Common myeloid progenitor, CD34-positive (primary cell): ENCODE measurements at regions not wholly inside any gene's neighbourhood (a gene's known extent, or its start where the extent isn't known, plus 50 kb on each side); places are given as distances from the start of the nearest gene placed in this dataset.

Source experiments
- CTCF ChIA-PET: fragments of 350-600 bp; sonication (Branson Sonifier 250); formaldehyde crosslinking; loops from one replicate; lab custom pipeline; 2021; ENCODE audit warnings: antibody characterized with exemption; lab: Charles Lee
- POLR2A ChIA-PET: fragments of 350-600 bp; sonication (Branson Sonifier 250); formaldehyde crosslinking; loops from one replicate; lab custom pipeline; 2021; ENCODE audit warnings: antibody characterized with exemption; lab: Charles Lee
- DNase-seq, 3 donors: peaks; one replicate each; pipeline versions ENCODE4 v3.0.0 to v3.0.0-alpha.2; 2013
- H3K27ac ChIP-seq, 2 experiments: 1 replicate in 1 of 2; 2 replicates in 1 of 2; pipeline ENCODE4 v1.7.0; 2013; ENCODE audit warnings: inconsistent platforms in 2 of 2, low read length in 2 of 2, mild to moderate bottlenecking in 2 of 2, low read depth in 1 of 2, moderate library complexity in 1 of 2; ENCODE audit not compliant: severe bottlenecking in 2 of 2, insufficient read depth in 1 of 2, poor library complexity in 1 of 2
- H3K27me3 ChIP-seq, 5 experiments: replicated peaks in 2 of 5; 1 replicate in 3 of 5; 2 replicates in 2 of 5; pipeline versions ENCODE4 v1.6.1 to v1.7.0; 2013; ENCODE audit warnings: low read length in 4 of 5, mild to moderate bottlenecking in 2 of 5, moderate library complexity in 2 of 5, inconsistent platforms in 1 of 5; ENCODE audit not compliant: insufficient read depth in 5 of 5, control insufficient read depth in 4 of 5
- H3K36me3 ChIP-seq, 4 experiments: 1 replicate in 2 of 4; 2 replicates in 2 of 4; pipeline versions ENCODE4 v1.6.1 to v1.7.0; 2013; ENCODE audit warnings: low read length in 3 of 4, control low read depth in 1 of 4, mild to moderate bottlenecking in 1 of 4; ENCODE audit not compliant: control insufficient read depth in 4 of 4, insufficient read depth in 4 of 4
- H3K4me1 ChIP-seq, 4 experiments: 1 replicate in 3 of 4; 2 replicates in 1 of 4; pipeline versions ENCODE4 v1.6.1 to v1.7.1; 2013; ENCODE audit warnings: low read length in 3 of 4, mild to moderate bottlenecking in 3 of 4, control low read depth in 1 of 4, inconsistent platforms in 1 of 4, moderate library complexity in 1 of 4; ENCODE audit not compliant: control insufficient read depth in 4 of 4, insufficient read depth in 4 of 4; ENCODE audit errors: control extremely low read depth in 1 of 4
- H3K4me3 ChIP-seq, 7 experiments: 1 replicate in 4 of 7; 2 replicates in 3 of 7; pipeline versions ENCODE4 v1.5.1 to v1.7.0; 2013; ENCODE audit warnings: mild to moderate bottlenecking in 7 of 7, low read length in 6 of 7, moderate library complexity in 6 of 7, inconsistent platforms in 2 of 7, low read depth in 2 of 7, control low read depth in 1 of 7; ENCODE audit not compliant: insufficient read depth in 4 of 7, control insufficient read depth in 1 of 7; ENCODE audit errors: extremely low read depth in 1 of 7
- H3K9me3 ChIP-seq, 5 experiments: 1 replicate in 4 of 5; 2 replicates in 1 of 5; pipeline versions ENCODE4 v1.6.1 to v1.7.1; 2013; ENCODE audit warnings: low read length in 4 of 5, mild to moderate bottlenecking in 2 of 5, inconsistent platforms in 1 of 5, low read depth in 1 of 5, moderate library complexity in 1 of 5; ENCODE audit not compliant: control insufficient read depth in 4 of 5, insufficient read depth in 2 of 5; ENCODE audit errors: control extremely low read depth in 1 of 5
- WGBS: methylation state at CpG from one replicate; pipeline ENCODE4 v1.1.5; 2013; ENCODE audit not compliant: insufficient coverage; 5-methylcytosine and 5-hydroxymethylcytosine counted together

- DNase-seq: no peak
- Histone ChIP-seq H3K4me3 (no peak overlapping the region), H3K27ac (no peak overlapping the region), H3K4me1 (peaks cover 7 to 12% (median 10%) of the 10 kb centered on the region in 4 experiments), H3K9me3 (no peaks in the 10 kb centered on the region), H3K27me3 (peaks cover 0 to 1% (median 0%) of the 10 kb centered on the region in 5 experiments), H3K36me3 (no peaks in the 10 kb centered on the region)
- ChIA-PET CTCF (interaction anchor here (0.8 to 7.1 kb wide), 4 partner anchors 9 to 247 kb away, joined by 3 to 52 read pairs (median 4); no protein-coding TSS in a partner anchor), POLR2A (no interaction called here)
- 97% methylated on average over 5 of the region's 5 CpGs for WGBS
Measured at GRCh38 chr1:19591482-19592091, 52.5 kb upstream of the NBL1 start.

GRCh38 chr1:19585507-19585906 lies 58.6 kb upstream of the NBL1 start:
- no peak overlapping the region for H3K27ac ChIP-seq
- no peaks in the 10 kb centered on the region for H3K36me3 ChIP-seq
- no peak for DNase-seq
- 100% methylated on average over 1 of the region's 1 CpG for WGBS
- ChIA-PET CTCF (interaction anchor here (1.0 to 7.1 kb wide), 5 partner anchors 8 to 211 kb away, joined by 3 to 61 read pairs (median 9); partner anchors contain the start of gene CAPZB), POLR2A (no interaction called here)
- H3K4me1 ChIP-seq: no peaks in the 10 kb centered on the region
- no peak overlapping the region for H3K4me3 ChIP-seq
- peaks cover 0 to 1% (median 0%) of the 10 kb centered on the region in 5 experiments for H3K27me3 ChIP-seq
- no peaks in the 10 kb centered on the region for H3K9me3 ChIP-seq

- peak; percentile 55 to 69 (median 66) for DNase-seq
- WGBS: 24% methylated on average over 4 of the region's 4 CpGs
- Histone ChIP-seq H3K9me3 (no peaks in the 10 kb centered on the region), H3K36me3 (no peaks in the 10 kb centered on the region), H3K4me1 (no peaks in the 10 kb centered on the region), H3K4me3 (no peak overlapping the region), H3K27ac (no peak overlapping the region), H3K27me3 (no peaks in the 10 kb centered on the region)
- ChIA-PET POLR2A (interaction anchor here (0.9 to 1.4 kb wide), 2 partner anchors 14 to 69 kb away, joined by 3 read pairs; a partner anchor contains a TSS), CTCF (interaction anchor here (0.8 to 7.1 kb wide), 34 partner anchors 9 to 239 kb away, joined by 3 to 61 read pairs (median 4); partner anchors contain the start of gene CAPZB)
Measured at GRCh38 chr1:19582318-19582717, 61.8 kb upstream of the NBL1 start.

- CTCF ChIA-PET: interaction anchor here (0.7 to 7.1 kb wide), 31 partner anchors 8 to 238 kb away, joined by 3 to 61 read pairs (median 4); partner anchors contain the start of gene CAPZB
- Histone ChIP-seq H3K27me3 (no peaks in the 10 kb centered on the region), H3K9me3 (no peaks in the 10 kb centered on the region), H3K36me3 (no peaks in the 10 kb centered on the region), H3K4me1 (no peaks in the 10 kb centered on the region), H3K4me3 (no peak overlapping the region), H3K27ac (no peak overlapping the region)
- 100% methylated on average over 4 of the region's 7 CpGs for WGBS
- POLR2A ChIA-PET: no interaction called here
- DNase-seq: no peak
Measured at GRCh38 chr1:19581381-19581780, 62.7 kb upstream of the NBL1 start.

- ChIA-PET CTCF (interaction anchor here (1.8 kb wide), 1 partner anchor 91 kb away, joined by 7 read pairs; no protein-coding TSS in a partner anchor), POLR2A (no interaction called here)
- WGBS: 95% methylated on average over 3 of the region's 3 CpGs
- H3K4me1 ChIP-seq: no peaks in the 10 kb centered on the region
- H3K36me3 ChIP-seq: no peaks in the 10 kb centered on the region
- no peaks in the 10 kb centered on the region for H3K27me3 ChIP-seq
- no peak overlapping the region for H3K4me3 ChIP-seq
- no peak overlapping the region for H3K27ac ChIP-seq
- no peaks in the 10 kb centered on the region for H3K9me3 ChIP-seq
- no peak for DNase-seq
Measured at GRCh38 chr1:19577561-19577960, 66.5 kb upstream of the NBL1 start.

- H3K9me3 ChIP-seq: no peaks in the 10 kb centered on the region
- H3K27ac ChIP-seq: no peak overlapping the region
- CTCF ChIA-PET: interaction anchor here (1.8 kb wide), 1 partner anchor 90 kb away, joined by 7 read pairs; no protein-coding TSS in a partner anchor
- H3K4me1 ChIP-seq: no peaks in the 10 kb centered on the region
- no peak for DNase-seq
- no peaks in the 10 kb centered on the region for H3K27me3 ChIP-seq
- POLR2A ChIA-PET: no interaction called here
- WGBS: 85% methylated on average over 3 of the region's 5 CpGs
- no peak overlapping the region for H3K4me3 ChIP-seq
- H3K36me3 ChIP-seq: no peaks in the 10 kb centered on the region
Measured at GRCh38 chr1:19577036-19577435, 67.1 kb upstream of the NBL1 start.

GRCh38 chr1:19569786-19570185 lies 74.3 kb upstream of the NBL1 start:
- CTCF ChIA-PET: interaction anchor here (0.6 kb wide), 1 partner anchor 100 kb away, joined by 4 read pairs; no protein-coding TSS in a partner anchor
- no peaks in the 10 kb centered on the region for H3K36me3 ChIP-seq
- H3K27ac ChIP-seq: no peak overlapping the region
- DNase-seq: no peak
- H3K4me3 ChIP-seq: no peak overlapping the region
- WGBS: no CpG with 5 or more reads among the region's 3 CpGs
- H3K9me3 ChIP-seq: no peaks in the 10 kb centered on the region
- H3K27me3 ChIP-seq: no peaks in the 10 kb centered on the region
- H3K4me1 ChIP-seq: no peaks in the 10 kb centered on the region
- POLR2A ChIA-PET: no interaction called here
